A172 (cell line): ENCODE measurements at regions not wholly inside any gene's neighbourhood (a gene's known extent, or its start where the extent isn't known, plus 50 kb on each side); places are given as distances from the start of the nearest gene placed in this dataset.

Experiments used
- DNase-seq: peaks from one replicate; pipeline ENCODE4 v3.0.0-alpha.2; 2015; ENCODE audit warnings: low spot score

DNA sequence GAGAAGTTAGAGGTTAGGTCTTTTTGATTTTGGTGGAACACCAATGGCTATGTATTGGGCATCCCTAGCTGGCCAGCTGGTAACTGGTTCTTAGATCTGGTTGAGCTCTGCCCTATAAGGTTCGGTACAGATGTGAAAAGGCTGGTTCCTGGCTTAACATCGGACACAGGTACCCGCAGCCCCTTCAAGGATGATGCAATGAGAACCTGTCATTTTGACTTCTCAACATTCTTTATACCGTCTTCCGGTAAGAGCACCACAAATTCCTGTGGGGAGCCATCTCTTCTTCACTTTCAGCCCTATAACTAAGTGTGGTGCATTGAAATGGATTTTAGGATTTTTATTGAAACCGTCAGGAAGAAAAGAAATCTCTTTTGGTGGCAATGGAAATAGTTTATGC lies 222.8 kb downstream of the ADAMTS9 start:
- DNase-seq = no peak

DNA sequence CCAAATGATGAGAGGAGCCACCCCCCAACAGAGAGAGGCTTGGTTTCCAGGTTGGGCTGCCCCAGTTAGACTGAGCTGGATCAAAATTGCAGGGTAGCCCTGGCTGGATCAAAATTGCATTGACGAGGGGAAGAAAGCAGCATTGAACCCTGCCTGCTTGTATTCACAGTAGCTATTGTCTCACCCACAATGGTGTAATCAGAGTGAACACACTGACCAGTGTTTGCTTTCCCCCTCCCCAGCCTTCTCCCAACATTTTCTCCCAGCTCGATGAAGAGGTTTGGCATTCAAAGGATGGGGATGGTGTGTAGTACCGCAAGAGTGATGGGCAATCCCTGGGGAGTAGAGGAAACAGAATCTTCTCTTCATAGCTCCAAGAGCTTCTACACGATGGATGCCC lies 223.8 kb downstream of the ADAMTS9 start:
- no peak for DNase-seq

DNA sequence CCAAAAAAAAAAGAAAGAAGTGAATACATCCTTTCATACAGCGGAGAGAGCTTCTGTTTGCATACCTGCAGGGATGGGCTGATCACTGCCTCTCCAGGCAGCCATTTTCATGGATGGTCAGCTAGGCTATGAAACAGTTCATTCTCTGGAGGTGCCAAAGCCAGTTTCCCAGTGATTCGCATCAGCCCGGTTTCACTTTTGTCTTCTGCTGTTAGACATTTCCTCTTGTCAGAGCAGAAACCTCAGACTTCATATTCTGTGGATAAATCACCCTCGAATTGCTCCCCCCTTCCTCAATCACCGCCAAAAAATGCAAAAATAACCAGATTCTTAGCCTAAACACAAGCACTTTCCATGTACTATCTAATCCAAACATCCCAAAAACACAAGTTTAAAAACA lies 225.6 kb downstream of the ADAMTS9 start:
- peak; percentile 59 for DNase-seq

DNA sequence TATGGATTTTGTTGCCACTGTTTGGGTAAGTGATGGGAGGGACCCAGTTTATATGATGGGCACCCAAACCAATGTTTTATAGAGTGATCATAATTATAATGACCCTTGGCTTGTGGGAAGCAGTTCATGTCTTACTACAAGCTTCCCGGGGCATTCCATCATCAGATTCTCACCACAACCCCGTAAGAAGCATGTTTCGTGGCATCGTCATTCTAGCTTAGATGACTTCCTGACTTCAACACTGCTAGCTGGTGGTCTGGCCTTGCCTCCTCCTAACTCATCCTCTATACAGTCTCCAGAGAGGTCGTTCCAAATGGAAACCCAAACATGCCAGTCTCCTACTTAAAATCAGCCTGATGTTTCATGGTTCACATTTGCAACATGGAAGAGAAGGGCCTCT lies 226.9 kb downstream of the ADAMTS9 start:
- DNase-seq = peak; percentile 29

DNA sequence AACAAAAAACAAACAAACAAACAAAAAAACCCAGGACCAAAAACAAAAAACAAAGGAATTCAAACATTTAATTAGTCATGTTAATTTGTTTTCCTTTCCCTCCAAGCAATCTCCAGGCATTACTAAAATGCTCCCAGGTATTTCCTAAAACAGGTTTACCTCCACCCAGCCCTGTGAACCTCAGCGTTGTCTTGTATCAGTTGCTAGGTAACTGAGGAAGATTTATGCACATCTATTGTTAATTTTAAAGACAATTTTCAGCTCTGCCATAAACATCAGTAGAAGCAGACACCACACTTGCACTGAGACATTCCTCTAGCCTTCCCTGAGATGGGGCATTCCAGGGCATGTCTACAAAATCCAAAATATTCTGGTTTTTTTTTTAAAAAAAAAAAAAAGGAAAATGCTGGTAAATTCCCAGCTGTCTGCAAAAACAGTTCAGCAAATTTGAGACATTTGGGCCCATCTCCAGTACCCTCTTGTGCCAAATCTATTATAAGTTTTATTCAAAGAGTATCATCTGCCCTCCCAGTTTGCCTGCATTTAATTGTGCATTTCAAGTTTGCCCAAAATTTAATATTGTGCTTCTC lies 227.6 kb downstream of the ADAMTS9 start:
- no peak for DNase-seq

DNA sequence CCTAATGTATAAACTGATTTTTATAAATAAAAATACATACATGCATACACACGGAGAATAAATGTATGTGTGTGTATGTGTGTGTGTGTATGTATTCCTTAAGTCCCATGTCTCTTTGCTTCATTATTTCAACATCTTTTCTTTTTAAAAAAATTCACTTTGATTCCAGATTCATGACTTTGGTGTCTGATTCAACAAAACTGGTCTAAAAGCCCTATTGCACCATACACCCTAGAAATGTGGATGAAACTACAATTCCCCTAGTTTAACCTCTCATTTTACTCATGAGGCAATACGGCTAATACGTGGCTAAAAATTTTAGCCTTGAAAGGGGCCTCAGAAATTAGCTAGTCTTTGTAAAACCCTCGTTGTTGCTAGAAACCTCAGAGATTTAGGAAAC lies 228.1 kb downstream of the ADAMTS9 start:
- no peak for DNase-seq

DNA sequence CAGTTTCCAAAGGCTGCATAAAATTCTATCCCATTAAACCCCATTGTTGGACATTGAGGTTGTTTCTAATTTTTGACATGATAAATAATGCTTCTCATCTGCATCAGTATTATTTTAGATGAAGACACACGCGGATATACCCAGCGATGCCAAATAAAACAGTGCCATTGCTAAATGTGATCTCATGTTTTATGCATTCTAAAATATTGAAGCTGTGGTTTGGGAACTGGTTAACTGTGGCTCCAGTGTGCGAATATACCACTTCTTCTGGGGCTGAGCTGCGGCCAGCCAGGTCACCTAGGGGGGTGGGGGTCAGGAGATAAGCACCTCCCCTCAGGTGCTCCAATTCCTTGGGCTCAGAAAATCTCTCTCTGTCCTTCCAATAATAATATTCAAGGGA lies 230.0 kb downstream of the ADAMTS9 start:
- DNase-seq = no peak

DNA sequence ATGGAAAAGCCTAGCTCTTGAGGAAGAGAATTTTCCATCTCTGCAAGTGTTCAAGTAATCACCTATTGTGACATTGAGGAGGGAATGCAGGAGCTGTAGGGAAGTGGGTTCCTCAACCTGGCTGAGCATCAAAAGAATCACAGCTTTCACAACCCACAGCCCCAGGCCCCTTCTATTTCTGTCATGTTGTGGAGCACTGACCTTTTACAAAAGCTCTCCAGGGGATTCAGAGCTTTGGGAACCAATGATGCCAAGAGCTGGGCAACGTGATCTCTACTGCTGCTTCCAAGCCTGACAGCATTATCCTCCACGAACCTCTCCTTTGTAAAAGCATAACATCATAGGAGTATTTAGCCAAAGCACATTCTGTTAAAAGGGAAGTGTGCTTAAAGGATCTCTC lies 231.1 kb downstream of the ADAMTS9 start:
- no peak for DNase-seq

DNA sequence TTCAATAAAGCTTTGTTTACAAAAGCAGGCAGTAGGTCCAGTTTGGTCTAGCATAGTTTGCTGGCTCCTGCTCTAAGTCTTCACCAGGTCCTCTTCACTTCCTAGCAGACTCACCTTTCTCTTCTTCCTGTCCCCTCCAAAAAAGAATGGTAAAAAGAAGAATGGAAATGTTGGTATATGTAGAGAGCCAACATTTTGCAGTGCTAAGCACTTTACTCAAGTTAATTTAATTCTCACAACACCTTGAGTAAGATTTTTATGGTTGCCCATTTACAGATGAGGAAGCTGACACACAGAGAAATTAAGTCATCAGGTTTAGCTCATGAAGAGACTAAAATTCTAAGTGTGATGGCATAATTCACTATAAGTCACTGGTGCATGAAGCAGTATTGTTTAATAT lies 230.1 kb upstream of the PRICKLE2 start:
- no peak for DNase-seq

DNA sequence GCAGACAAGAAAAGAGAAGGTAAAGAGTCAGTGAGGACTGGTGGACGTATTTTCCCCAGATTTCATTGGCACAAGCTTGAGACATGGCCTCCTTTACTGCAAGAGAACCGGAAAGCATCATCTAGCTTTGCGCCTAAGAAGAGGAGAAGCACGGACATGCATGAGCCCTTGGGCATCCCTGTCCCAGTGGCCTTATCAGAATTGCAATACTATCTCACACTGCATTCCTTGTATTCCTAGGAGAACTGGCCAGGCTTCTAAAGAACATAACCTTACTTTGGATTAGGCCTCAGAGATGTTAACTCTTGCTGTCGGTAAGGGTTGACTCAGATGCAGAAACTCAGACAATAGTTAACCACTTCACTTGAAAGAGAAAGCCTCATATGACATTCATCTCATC lies 229.5 kb upstream of the PRICKLE2 start:
- DNase-seq = no peak

DNA sequence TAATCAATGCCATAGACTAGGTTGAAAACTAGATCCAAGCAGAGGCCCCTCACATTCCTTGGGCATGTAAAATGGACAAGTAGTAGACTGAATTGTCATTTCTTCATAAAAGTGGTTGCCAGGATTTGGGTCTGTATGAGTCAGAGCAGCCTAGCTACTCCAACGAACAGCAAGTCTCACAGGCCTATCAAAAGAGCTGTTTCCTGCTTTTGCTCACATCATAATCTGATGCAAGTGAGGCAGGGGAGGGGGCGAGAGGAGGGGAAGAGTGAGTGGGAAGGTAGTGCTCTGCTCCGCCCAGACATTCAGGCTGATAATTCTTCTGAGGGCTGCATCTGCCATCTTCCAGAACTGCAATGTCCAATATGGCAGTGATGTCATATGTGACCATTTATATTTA lies 228.9 kb upstream of the PRICKLE2 start:
- DNase-seq = peak; percentile 44

DNA sequence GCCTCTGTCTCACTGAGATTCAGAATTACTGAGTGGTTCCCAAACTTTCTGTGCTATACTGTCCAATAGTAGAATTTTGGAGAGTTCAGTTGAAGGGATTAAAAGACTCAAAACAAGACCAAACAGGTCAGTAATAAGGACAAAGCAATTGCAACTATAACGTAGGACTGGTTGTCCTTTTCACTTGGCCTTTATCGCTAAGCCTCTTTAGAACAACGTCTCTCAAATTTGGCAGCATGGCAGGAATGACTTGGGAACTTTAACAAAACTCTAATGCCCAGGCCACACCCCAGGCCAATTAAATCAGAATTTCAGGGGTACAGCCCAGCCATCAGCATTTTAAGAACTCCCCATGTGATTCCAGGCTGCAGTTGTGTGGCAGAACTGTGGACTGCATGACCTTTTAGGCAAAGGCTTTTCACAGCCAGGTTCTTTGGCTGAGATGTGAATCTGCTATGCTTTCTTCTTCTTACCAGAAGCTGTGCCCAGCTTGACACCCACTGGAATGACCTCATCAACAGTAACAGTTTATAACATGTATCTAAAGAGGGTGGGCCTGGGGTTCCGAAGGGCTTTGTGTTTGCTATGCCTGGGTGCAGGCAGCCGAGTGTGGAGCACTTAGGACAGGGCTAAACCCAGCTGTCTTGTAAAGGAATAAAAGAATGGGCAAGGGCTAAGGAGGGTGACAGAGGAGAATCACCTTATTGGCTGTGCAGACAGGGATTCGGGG lies 226.2 kb upstream of the PRICKLE2 start:
- no peak for DNase-seq

DNA sequence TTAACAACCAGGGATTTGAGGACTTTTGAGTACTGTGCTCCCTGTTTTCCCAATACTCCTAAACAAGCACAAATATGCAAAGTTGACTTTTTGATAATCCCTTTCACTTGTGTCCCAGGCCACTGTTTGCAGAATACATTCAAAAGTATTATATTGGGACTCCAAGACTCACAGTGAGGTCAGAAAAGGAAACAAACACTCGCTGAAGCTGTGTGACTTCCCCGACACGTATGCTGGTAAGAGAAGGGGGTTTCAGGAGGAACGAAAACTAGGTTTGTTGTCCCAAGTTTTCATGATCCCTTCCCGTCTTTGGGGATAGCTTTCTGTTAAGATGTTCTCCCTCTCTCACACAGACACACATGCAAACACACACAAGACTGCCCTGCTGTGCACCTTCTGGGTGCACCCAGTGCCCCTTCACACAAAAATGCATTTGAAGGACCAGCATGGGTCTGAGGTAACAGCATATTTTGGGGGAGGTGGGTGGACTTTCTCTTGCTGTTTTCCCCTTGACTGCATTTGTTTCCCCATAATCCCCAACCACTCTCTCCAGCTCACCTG lies 225.2 kb upstream of the PRICKLE2 start:
- no peak for DNase-seq

DNA sequence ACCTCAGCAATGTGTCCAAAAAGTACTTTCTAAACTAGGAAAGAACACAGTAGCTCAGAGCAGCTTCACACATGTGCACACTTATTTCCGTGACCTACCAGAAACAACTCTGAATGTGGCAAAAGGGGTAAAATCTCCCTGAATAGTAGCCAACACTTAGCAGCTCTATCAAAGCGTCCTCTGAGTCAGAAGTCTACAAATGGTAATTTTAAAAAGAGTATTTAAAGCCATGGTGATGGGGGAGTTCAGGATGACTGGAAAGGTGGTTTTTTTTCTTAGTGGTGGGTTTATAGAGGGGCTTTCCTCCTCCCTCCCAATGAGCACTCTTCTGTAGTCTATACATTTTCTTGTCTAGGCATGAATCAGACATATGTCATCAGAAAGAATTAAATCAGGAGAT lies 223.8 kb upstream of the PRICKLE2 start:
- no peak for DNase-seq

DNA sequence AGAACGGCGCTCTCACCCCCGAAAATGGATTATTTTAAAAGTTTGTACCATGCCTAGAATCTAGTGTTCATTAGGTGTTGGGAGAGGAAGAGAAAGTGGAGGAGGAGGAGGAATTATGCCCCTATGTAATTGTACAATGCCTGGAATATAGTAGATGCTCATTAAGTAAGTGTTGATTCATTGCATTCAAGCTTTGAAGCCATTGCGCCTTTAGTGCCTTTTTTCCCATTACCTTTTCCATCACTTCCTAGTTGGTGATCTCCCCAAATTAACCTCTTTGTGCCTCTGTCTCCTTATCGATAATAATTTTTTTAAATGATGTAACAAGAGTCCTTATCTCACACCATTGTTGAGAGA lies 220.7 kb upstream of the PRICKLE2 start:
- DNase-seq = no peak

DNA sequence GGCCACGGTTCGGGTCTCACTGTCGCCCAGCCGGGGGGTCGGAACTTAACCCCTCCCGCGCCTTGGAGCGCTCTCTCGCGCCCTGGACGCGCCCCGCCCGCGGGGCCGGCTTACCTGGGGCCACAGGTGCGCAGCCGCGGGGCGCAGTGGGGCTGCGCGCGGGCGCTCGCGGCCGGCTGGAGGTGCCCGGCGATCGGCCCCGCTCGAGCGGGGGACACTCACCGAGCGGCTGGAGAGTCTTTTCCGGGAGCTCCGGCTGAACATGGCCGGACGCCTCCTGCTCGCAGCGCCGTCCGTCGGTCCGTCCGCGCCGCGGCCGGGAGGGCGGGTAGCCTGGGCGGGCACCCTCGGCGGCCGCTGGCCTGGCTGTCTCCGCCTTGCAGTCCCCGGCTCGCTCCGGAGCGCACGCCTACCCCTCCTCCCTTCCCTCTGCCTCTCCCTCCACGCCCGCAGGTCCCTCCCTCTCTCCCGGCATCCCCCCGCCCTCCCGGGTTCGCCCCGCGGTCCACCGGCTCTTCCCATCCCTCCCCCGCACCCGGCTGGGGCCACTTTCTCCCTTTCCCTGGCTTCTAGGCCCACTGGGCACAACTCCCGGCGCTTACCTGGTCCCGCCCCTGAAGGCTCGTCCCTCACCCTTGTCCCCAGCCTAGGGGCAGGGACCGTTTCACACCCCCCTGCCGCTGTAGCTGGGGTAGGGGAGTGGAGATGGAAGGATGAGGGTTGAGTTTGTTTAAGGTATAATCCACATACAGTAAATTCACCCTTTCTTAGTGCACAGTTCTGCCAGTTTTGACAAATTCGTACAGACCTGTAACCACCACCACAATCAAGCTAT lies 220.1 kb upstream of the PRICKLE2 start:
- peak; percentile 4 for DNase-seq

DNA sequence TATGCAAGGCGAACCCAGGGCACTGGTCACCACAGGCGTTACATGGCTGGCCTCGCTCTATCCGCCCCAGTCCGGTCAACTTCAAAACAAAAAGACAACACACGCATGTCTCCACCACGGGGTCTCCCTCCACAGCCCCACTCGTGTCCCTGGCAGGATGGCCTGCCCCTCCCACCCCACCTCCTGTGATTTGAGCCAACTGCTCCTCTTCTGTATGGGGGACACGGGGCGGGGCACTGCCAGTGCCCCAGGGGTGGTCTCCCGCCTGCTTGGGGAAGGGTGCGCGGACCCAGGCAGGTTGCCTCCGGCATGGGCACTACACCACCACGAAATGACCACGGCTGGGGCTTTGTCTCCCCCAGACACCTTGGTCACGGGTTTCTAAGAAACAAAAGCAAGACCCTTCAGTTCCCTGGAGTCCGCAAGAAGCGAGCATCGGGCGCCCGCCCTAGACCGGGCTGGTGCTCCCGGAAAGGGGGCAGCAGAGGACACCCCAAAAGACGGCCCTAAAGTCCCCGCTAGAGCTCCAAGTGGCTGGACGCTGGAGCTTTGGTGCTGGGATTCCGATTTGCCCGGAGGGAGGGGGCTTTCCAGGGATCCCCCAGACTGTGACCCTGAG lies 219.3 kb upstream of the PRICKLE2 start:
- DNase-seq = no peak

DNA sequence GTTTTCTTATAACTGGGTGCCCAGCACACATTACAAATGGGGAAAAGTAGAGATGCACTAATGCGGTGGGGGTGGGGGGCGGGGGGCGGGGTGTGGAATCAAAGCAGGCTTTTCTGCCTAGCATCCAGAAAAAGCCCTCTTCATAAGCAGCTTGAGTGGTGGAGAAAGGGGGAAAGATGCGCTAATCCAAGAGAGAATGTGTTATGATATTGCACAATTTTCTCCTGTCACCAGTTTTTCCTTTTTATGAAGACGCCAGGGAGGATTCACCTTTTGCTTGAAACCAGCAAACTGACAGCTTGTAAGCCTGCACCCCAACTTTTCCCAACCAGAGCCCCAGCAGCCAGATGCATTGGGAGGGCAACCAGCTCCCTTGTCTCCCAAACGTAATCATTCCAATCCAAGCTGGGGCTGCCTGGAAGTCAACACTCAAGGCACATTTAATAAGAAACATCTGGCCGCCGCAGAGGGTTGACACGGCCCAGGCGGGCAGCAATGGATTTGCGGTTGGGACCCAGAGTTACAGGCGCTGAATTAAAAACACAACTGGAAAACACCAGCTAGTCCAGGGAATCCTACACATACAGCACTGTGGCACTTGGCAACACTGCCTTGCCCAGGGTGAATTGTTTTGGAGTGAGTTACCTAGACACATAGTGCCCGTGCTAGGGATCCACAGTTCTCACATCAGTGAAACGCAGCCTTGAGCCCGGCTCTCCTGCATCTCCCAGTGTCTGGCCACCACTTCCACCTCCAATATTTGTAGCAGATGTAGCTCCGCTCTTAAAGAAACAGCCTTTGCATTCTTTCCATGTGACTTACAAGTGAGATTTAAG lies 218.5 kb upstream of the PRICKLE2 start:
- no peak for DNase-seq

DNA sequence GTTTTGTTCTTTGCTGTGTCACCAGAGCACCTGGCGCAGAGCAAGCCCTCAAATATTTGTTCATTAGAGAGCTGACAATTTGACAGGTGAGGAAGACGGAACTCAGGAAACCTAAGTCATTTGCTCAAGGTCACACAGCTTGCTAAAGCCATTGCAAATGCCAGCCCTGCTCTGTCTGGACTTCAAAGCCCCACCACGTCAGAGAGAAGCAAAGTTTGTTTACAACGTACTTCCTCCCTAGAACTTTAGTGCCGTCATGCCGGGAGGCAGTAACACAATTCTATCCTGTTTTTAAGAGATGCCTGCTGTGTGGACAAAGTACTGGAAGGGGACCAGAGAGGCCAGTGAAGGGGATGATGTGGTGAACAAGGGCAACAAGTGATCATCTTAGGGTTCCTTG lies 216.6 kb upstream of the PRICKLE2 start:
- DNase-seq = no peak

DNA sequence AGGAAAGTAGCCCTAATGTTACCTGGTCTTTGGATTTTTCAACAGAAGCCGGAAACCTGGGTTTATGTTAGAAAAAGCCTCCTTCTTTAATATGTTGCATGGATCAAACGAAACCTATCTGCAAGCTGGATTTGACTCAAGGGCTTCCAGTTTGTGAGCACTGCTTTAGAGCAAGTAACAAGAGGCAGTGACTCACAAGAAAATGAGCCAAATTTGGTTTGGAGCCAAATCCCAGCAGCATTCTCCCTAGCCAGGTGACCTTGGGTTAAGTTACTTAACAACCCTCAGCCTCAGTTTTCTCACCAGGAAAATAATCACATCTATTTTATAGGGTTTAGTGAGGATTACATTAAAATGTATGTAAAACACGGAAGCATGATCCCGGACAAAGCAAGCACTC lies 215.2 kb upstream of the PRICKLE2 start:
- DNase-seq = peak; percentile 82

DNA sequence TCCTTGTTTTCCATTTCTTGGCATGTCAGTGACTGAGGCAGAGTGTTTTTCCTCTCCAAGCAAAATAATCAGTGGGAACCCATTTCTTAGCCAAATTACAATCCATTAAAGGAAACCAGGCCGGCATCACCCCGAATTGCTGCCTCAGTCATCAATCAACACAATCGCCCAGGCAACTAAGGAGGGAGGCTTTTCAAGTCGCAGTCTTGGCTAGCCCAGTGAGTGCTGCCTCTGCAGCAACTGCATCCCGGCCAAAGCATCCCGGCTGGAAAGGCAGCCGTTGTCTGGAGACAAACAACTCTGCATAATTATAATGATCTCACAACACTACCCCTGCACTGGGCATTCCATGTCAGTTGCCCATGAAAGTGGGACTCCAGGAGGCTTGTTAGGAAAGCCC lies 213.5 kb upstream of the PRICKLE2 start:
- DNase-seq = no peak
